ENCODE measurements at regions not wholly inside any gene's neighbourhood (a gene's known extent, or its start where the extent isn't known, plus 50 kb on each side); places are given as distances from the start of the nearest gene placed in this dataset.

DNA sequence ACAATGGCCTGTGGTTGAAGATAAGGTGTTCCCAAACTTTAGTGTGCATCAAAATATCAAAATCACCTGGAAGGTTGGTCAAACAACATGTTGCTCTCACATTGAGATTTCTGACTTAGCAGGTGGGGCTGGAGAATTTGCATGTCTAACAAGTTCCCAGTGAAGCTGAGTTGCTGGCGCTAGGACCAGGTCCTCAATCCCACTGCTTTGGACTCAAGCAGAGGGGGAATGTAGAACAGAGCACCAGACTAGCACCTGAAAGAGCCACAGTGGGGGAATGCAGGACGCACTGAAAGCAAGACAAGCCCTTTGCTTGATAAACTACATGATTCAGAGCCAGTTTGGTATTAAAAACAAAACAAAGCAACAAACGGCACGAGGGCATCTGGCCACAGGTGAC is 458.1 kb downstream of the MTRR start:
- H3K9me3 ChIP-seq (ENCODE audit: control insufficient read depth, insufficient read depth, low read depth, low read length), result no peaks in the 10 kb centered on the region
- H2AFZ ChIP-seq (ENCODE audit: low read length), result no peak overlapping the region
- no peaks in the 10 kb centered on the region for H3K4me1 ChIP-seq (ENCODE audit: control insufficient read depth, extremely low read depth, insufficient read depth, low read length)
- H3K27ac ChIP-seq (ENCODE audit: insufficient read depth, low read length), result no peak overlapping the region
- H3K27me3 ChIP-seq (ENCODE audit: control insufficient read depth, insufficient read depth, low read length), result no peaks in the 10 kb centered on the region
- DNase-seq (ENCODE audit: low read depth in 2 of 2), result no peak
- H3K79me2 ChIP-seq (ENCODE audit: control insufficient read depth, insufficient read depth, low read length), result no peaks in the 10 kb centered on the region
- no peaks in the 10 kb centered on the region for H3K36me3 ChIP-seq (ENCODE audit: control insufficient read depth, insufficient read depth, low read length)
- H3K4me2 ChIP-seq (ENCODE audit: extremely low read depth, insufficient read depth, low read length), result no peak overlapping the region
- H3K4me3 ChIP-seq (replicated peaks in 1 of 4; ENCODE audit: control extremely low read depth in 1 of 4, insufficient read depth in 1 of 4, low read depth in 3 of 4, low read length in 4 of 4), result no peak overlapping the region
- H4K20me1 ChIP-seq (ENCODE audit: control insufficient read depth, extremely low read depth, insufficient read depth, low read length), result peaks cover 1% of the 10 kb centered on the region
- TF ChIP-seq, protein P1, sequence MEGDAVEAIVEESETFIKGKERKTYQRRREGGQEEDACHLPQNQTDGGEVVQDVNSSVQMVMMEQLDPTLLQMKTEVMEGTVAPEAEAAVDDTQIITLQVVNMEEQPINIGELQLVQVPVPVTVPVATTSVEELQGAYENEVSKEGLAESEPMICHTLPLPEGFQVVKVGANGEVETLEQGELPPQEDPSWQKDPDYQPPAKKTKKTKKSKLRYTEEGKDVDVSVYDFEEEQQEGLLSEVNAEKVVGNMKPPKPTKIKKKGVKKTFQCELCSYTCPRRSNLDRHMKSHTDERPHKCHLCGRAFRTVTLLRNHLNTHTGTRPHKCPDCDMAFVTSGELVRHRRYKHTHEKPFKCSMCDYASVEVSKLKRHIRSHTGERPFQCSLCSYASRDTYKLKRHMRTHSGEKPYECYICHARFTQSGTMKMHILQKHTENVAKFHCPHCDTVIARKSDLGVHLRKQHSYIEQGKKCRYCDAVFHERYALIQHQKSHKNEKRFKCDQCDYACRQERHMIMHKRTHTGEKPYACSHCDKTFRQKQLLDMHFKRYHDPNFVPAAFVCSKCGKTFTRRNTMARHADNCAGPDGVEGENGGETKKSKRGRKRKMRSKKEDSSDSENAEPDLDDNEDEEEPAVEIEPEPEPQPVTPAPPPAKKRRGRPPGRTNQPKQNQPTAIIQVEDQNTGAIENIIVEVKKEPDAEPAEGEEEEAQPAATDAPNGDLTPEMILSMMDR (conservative IDR thresholded peaks at IDR 0.05 in 1 of 2, IDR thresholded peaks at IDR 0.05 in 1 of 2; ENCODE audit: low read depth in 1 of 2, low read length in 2 of 2), result no peak
- TF ChIP-seq EZH2 (IDR thresholded peaks at IDR 0.05; ENCODE audit: low read length, missing control alignments), result no peak
- H3K9ac ChIP-seq (ENCODE audit: insufficient read depth, low read length), result no peak overlapping the region

GRCh38 chr5:8329773-8330172 is 460.8 kb downstream of the MTRR start:
- Histone ChIP-seq H4K20me1 (ENCODE audit: control insufficient read depth, extremely low read depth, insufficient read depth, low read length) (peaks cover 1% of the 10 kb centered on the region), H3K9me3 (ENCODE audit: control insufficient read depth, insufficient read depth, low read depth, low read length) (no peaks in the 10 kb centered on the region), H3K36me3 (ENCODE audit: control insufficient read depth, insufficient read depth, low read length) (no peaks in the 10 kb centered on the region), H2AFZ (ENCODE audit: low read length) (no peak overlapping the region), H3K4me3 (replicated peaks in 1 of 4; ENCODE audit: control extremely low read depth in 1 of 4, insufficient read depth in 1 of 4, low read depth in 3 of 4, low read length in 4 of 4) (no peak overlapping the region), H3K79me2 (ENCODE audit: control insufficient read depth, insufficient read depth, low read length) (no peaks in the 10 kb centered on the region), H3K4me1 (ENCODE audit: control insufficient read depth, extremely low read depth, insufficient read depth, low read length) (no peaks in the 10 kb centered on the region), H3K27me3 (ENCODE audit: control insufficient read depth, insufficient read depth, low read length) (no peaks in the 10 kb centered on the region), H3K27ac (ENCODE audit: insufficient read depth, low read length) (no peak overlapping the region), H3K4me2 (ENCODE audit: extremely low read depth, insufficient read depth, low read length) (no peak overlapping the region), H3K9ac (ENCODE audit: insufficient read depth, low read length) (no peak overlapping the region)
- peak in 1 of 2 donors; percentile 2 for DNase-seq (ENCODE audit: low read depth in 2 of 2)
- TF ChIP-seq, protein P1 (conservative IDR thresholded peaks at IDR 0.05 in 1 of 2, IDR thresholded peaks at IDR 0.05 in 1 of 2; ENCODE audit: low read depth in 1 of 2, low read length in 2 of 2), result no peak
- no peak for TF ChIP-seq EZH2 (IDR thresholded peaks at IDR 0.05; ENCODE audit: low read length, missing control alignments)

GRCh38 chr5:8332666-8333445 is 463.9 kb downstream of the MTRR start:
- no peaks in the 10 kb centered on the region for H3K27me3 ChIP-seq (ENCODE audit: control insufficient read depth, insufficient read depth, low read length)
- no peaks in the 10 kb centered on the region for H3K9me3 ChIP-seq (ENCODE audit: control insufficient read depth, insufficient read depth, low read depth, low read length)
- H3K4me3 ChIP-seq (replicated peaks in 1 of 4; ENCODE audit: control extremely low read depth in 1 of 4, insufficient read depth in 1 of 4, low read depth in 3 of 4, low read length in 4 of 4), result no peak overlapping the region
- no peak for DNase-seq (ENCODE audit: low read depth in 2 of 2)
- no peak overlapping the region for H2AFZ ChIP-seq (ENCODE audit: low read length)
- H3K9ac ChIP-seq (ENCODE audit: insufficient read depth, low read length), result no peak overlapping the region
- no peaks in the 10 kb centered on the region for H3K79me2 ChIP-seq (ENCODE audit: control insufficient read depth, insufficient read depth, low read length)
- no peaks in the 10 kb centered on the region for H3K36me3 ChIP-seq (ENCODE audit: control insufficient read depth, insufficient read depth, low read length)
- no peak overlapping the region for H3K27ac ChIP-seq (ENCODE audit: insufficient read depth, low read length)
- no peak for TF ChIP-seq EZH2 (IDR thresholded peaks at IDR 0.05; ENCODE audit: low read length, missing control alignments)
- TF ChIP-seq, protein P1 (conservative IDR thresholded peaks at IDR 0.05 in 1 of 2, IDR thresholded peaks at IDR 0.05 in 1 of 2; ENCODE audit: low read depth in 1 of 2, low read length in 2 of 2), result no peak
- no peaks in the 10 kb centered on the region for H3K4me1 ChIP-seq (ENCODE audit: control insufficient read depth, extremely low read depth, insufficient read depth, low read length)
- H4K20me1 ChIP-seq (ENCODE audit: control insufficient read depth, extremely low read depth, insufficient read depth, low read length), result no peaks in the 10 kb centered on the region
- no peak overlapping the region for H3K4me2 ChIP-seq (ENCODE audit: extremely low read depth, insufficient read depth, low read length)

All from fibroblast of lung (primary cell).